Kidney capillary endothelial cell (primary cell): ENCODE measurements at regions not wholly inside any gene's neighbourhood (a gene's known extent, or its start where the extent isn't known, plus 50 kb on each side); places are given as distances from the start of the nearest gene placed in this dataset.
"Not testable (repeated sequence)": the region's sequence is repeated elsewhere in the genome, so short reads cannot be mapped to it uniquely, and the experiment has no call there.

Experiments
- DNase-seq: peaks from one replicate; pipeline ENCODE4 v3.0.0-alpha.2; 2018; ENCODE audit warnings: low spot score

- DNase-seq = no peak
Observed at GRCh38 chr4:159551281-159551680, 448.4 kb downstream of the RAPGEF2 start.

- no peak for DNase-seq
Observed at GRCh38 chr4:159552979-159553768, 450.3 kb downstream of the RAPGEF2 start.

GRCh38 chr4:159555873-159556272 is 453.0 kb downstream of the RAPGEF2 start:
- DNase-seq = no peak

GRCh38 chr4:159562366-159562765 is 459.5 kb downstream of the RAPGEF2 start:
- DNase-seq = no peak

GRCh38 chr4:159563257-159563656 is 460.4 kb downstream of the RAPGEF2 start:
- no peak for DNase-seq

GRCh38 chr4:159564615-159565014 is 461.7 kb downstream of the RAPGEF2 start:
- DNase-seq = no peak

- no peak for DNase-seq
Observed at GRCh38 chr4:159566786-159567185, 463.9 kb downstream of the RAPGEF2 start.

- DNase-seq = no peak
Observed at GRCh38 chr4:159577241-159577640, 474.4 kb downstream of the RAPGEF2 start.

GRCh38 chr4:159582685-159583084 is 479.8 kb downstream of the RAPGEF2 start:
- no peak for DNase-seq

GRCh38 chr4:159592898-159593556 is 490.1 kb downstream of the RAPGEF2 start:
- DNase-seq = no peak

GRCh38 chr4:159593681-159594080 is 490.8 kb downstream of the RAPGEF2 start:
- no peak for DNase-seq

- no peak for DNase-seq
Observed at GRCh38 chr4:159594576-159594975, 491.7 kb downstream of the RAPGEF2 start.

GRCh38 chr4:159595101-159595500 is 492.2 kb downstream of the RAPGEF2 start:
- DNase-seq = not testable (repeated sequence)

GRCh38 chr4:159598602-159599001 is 495.7 kb downstream of the RAPGEF2 start:
- DNase-seq = no peak

GRCh38 chr4:159600061-159600460 is 497.2 kb downstream of the RAPGEF2 start:
- DNase-seq = no peak

GRCh38 chr4:159604781-159605180 is 501.9 kb downstream of the RAPGEF2 start:
- no peak for DNase-seq

- no peak for DNase-seq
Observed at GRCh38 chr4:159606835-159607234, 504.0 kb downstream of the RAPGEF2 start.

- DNase-seq = no peak
Observed at GRCh38 chr4:159607809-159608208, 504.9 kb downstream of the RAPGEF2 start.

- DNase-seq = no peak
Observed at GRCh38 chr4:159608436-159608835, 505.6 kb downstream of the RAPGEF2 start.

- DNase-seq = no peak
Observed at GRCh38 chr4:159632031-159632430, 529.2 kb downstream of the RAPGEF2 start.

GRCh38 chr4:159639671-159640323 is 536.9 kb downstream of the RAPGEF2 start:
- no peak for DNase-seq

- no peak for DNase-seq
Observed at GRCh38 chr4:159649237-159649636, 546.4 kb downstream of the RAPGEF2 start.

- no peak for DNase-seq
Observed at GRCh38 chr4:159652871-159653270, 550.0 kb downstream of the RAPGEF2 start.
